H1 (cell line): ENCODE measurements at regions not wholly inside any gene's neighbourhood (a gene's known extent, or its start where the extent isn't known, plus 50 kb on each side); places are given as distances from the start of the nearest gene placed in this dataset.

Experiments
- CTCF ChIA-PET: fragments of 300-600 bp; sonication (Branson Sonifier 250); formaldehyde crosslinking; loops from one replicate; lab custom pipeline; 2021; ENCODE audit not compliant: partially characterized antibody; lab: Charles Lee
- POLR2A ChIA-PET: fragments of 300-600 bp; sonication (Branson Sonifier 250); formaldehyde crosslinking; loops from one replicate; lab custom pipeline; 2021; ENCODE audit warnings: inconsistent platforms; ENCODE audit not compliant: partially characterized antibody; lab: Charles Lee
- DNase-seq, 2 experiments: peaks; one replicate each; pipeline versions ENCODE4 v3.0.0 to v3.0.0-alpha.2; 2010 to 2022; ENCODE audit warnings: low spot score in 2 of 2, low read depth in 1 of 2, mixed read lengths in 1 of 2
- FAIRE-seq: peaks from 2 replicates; lab custom pipeline; 2011; peaks lifted over from hg19 to GRCh38; lab: Jason Lieb, UNC
- H2AFZ ChIP-seq: 2 replicates; pipeline ENCODE4 v1.8.1; 2012; ENCODE audit warnings: low read length, inconsistent platforms
- H2AK5ac ChIP-seq: 2 replicates; pipeline ENCODE4 v1.6.1; 2013; ENCODE audit warnings: low read depth, low read length
- H2BK120ac ChIP-seq: replicated peaks from 2 replicates; pipeline ENCODE3; 2013; ENCODE audit warnings: low read depth, low read length, inconsistent platforms
- H2BK12ac ChIP-seq: 2 replicates; pipeline ENCODE4 v1.6.1; 2013; ENCODE audit warnings: low read depth, low read length
- H2BK15ac ChIP-seq: 2 replicates; pipeline ENCODE4 v1.6.1; 2013; ENCODE audit warnings: low read length
- H2BK20ac ChIP-seq: 2 replicates; pipeline ENCODE4 v1.6.1; 2013; ENCODE audit warnings: low read length
- H2BK5ac ChIP-seq: 2 replicates; pipeline ENCODE4 v1.6.1; 2013; ENCODE audit warnings: low read depth, low read length
- H3K14ac ChIP-seq: 2 replicates; pipeline ENCODE4 v1.6.1; 2013; ENCODE audit warnings: inconsistent platforms; ENCODE audit not compliant: insufficient read length
- H3K18ac ChIP-seq: 2 replicates; pipeline ENCODE4 v1.6.1; 2013; ENCODE audit warnings: low read length; ENCODE audit errors: extremely low read depth
- H3K23ac ChIP-seq: 2 replicates; pipeline ENCODE4 v1.6.1; 2013; ENCODE audit warnings: inconsistent platforms; ENCODE audit not compliant: insufficient read length
- H3K23me2 ChIP-seq: 2 replicates; pipeline ENCODE4 v1.6.1; 2013; ENCODE audit warnings: low read depth, low read length
- H3K27ac ChIP-seq: 2 replicates; pipeline ENCODE4 v1.6.1; 2011; ENCODE audit warnings: low read depth, low read length, inconsistent platforms
- H3K27me3 ChIP-seq, 4 experiments: replicated peaks in 1 of 4; 1 replicate in 1 of 4; 2 replicates in 3 of 4; pipeline versions ENCODE4 v1.6.1 to v1.8.1; 2011 to 2013; ENCODE audit warnings: low read length in 3 of 4, mild to moderate bottlenecking in 3 of 4, inconsistent platforms in 2 of 4, mixed read lengths in 2 of 4, moderate library complexity in 1 of 4; ENCODE audit not compliant: control insufficient read depth in 3 of 4, insufficient read depth in 3 of 4; ENCODE audit errors: extremely low read depth in 1 of 4
- H3K36me3 ChIP-seq, 4 experiments: 2 replicates each; pipeline versions ENCODE4 v1.6.1 to v1.8.1; 2011 to 2013; ENCODE audit warnings: mild to moderate bottlenecking in 4 of 4, low read length in 3 of 4, moderate library complexity in 2 of 4, control low read depth in 1 of 4, inconsistent platforms in 1 of 4; ENCODE audit not compliant: insufficient read depth in 4 of 4, control insufficient read depth in 2 of 4
- H3K4ac ChIP-seq: replicated peaks from 2 replicates; pipeline ENCODE3; 2013; ENCODE audit warnings: low read length, low read depth, mixed read lengths, inconsistent platforms; ENCODE audit not compliant: insufficient read length
- H3K4me1 ChIP-seq, 4 experiments: replicated peaks in 1 of 4; 1 replicate in 1 of 4; 2 replicates in 3 of 4; pipeline versions ENCODE4 v1.6.1 to v1.8.1; 2011 to 2013; ENCODE audit warnings: low read length in 3 of 4, inconsistent platforms in 2 of 4, mixed read lengths in 1 of 4; ENCODE audit not compliant: insufficient read depth in 4 of 4, control insufficient read depth in 3 of 4
- H3K4me2 ChIP-seq, 2 experiments: 2 replicates each; pipeline versions ENCODE4 v1.6.1 to v1.8.1; 2011 to 2013; ENCODE audit warnings: low read depth in 2 of 2, low read length in 2 of 2, control low read depth in 1 of 2, inconsistent platforms in 1 of 2, mild to moderate bottlenecking in 1 of 2; ENCODE audit not compliant: insufficient read depth in 1 of 2
- H3K4me3 ChIP-seq, 4 experiments: fragments of 200-600, 300-600 bp in 1 of 4; sonication (generic), shearing (Covaris generic), sonication (Bioruptor Twin) in 1 of 4; 2 replicates each; pipeline versions ENCODE4 v1.5.1 to v1.8.1; 2011 to 2016; ENCODE audit warnings: low read length in 4 of 4, low read depth in 3 of 4, control low read depth in 2 of 4, inconsistent platforms in 2 of 4, mild to moderate bottlenecking in 2 of 4, mixed read lengths in 1 of 4, moderate library complexity in 1 of 4; ENCODE audit not compliant: insufficient read depth in 2 of 4; ENCODE audit errors: extremely low read depth in 1 of 4
- H3K56ac ChIP-seq: replicated peaks from 2 replicates; pipeline ENCODE3; 2013; ENCODE audit warnings: low read depth, mild to moderate bottlenecking, mixed read lengths, low read length, inconsistent platforms; ENCODE audit not compliant: insufficient read length
- H3K79me1 ChIP-seq: 2 replicates; pipeline ENCODE4 v1.6.1; 2013; ENCODE audit warnings: low read depth, low read length, control low read depth
- H3K79me2 ChIP-seq, 2 experiments: 2 replicates each; pipeline versions ENCODE4 v1.6.1 to v1.8.1; 2012 to 2013; ENCODE audit warnings: low read length in 2 of 2, mild to moderate bottlenecking in 2 of 2, inconsistent platforms in 1 of 2; ENCODE audit not compliant: insufficient read depth in 2 of 2, control insufficient read depth in 1 of 2
- H3K9ac ChIP-seq, 4 experiments: replicated peaks in 1 of 4; 1 replicate in 1 of 4; 2 replicates in 3 of 4; pipeline versions ENCODE4 v1.6.1 to v1.8.1; 2011 to 2013; ENCODE audit warnings: low read depth in 3 of 4, low read length in 3 of 4, control low read depth in 2 of 4, mild to moderate bottlenecking in 2 of 4, moderate library complexity in 2 of 4, inconsistent platforms in 1 of 4; ENCODE audit errors: extremely low read depth in 1 of 4
- H3K9me3 ChIP-seq, 2 experiments: 2 replicates each; pipeline versions ENCODE4 v1.6.1 to v1.8.1; 2012 to 2013; ENCODE audit warnings: mild to moderate bottlenecking in 2 of 2, moderate library complexity in 2 of 2, control low read depth in 1 of 2, inconsistent platforms in 1 of 2, low read depth in 1 of 2, low read length in 1 of 2, mixed read lengths in 1 of 2; ENCODE audit not compliant: insufficient read depth in 2 of 2
- H4K20me1 ChIP-seq, 2 experiments: replicated peaks in 1 of 2; 2 replicates each; pipeline versions ENCODE3 to v1.8.1; 2011 to 2013; ENCODE audit warnings: inconsistent platforms in 2 of 2, low read length in 2 of 2, mild to moderate bottlenecking in 1 of 2; ENCODE audit not compliant: insufficient read depth in 2 of 2, control insufficient read depth in 1 of 2
- H4K5ac ChIP-seq: 2 replicates; pipeline ENCODE4 v1.6.1; 2013; ENCODE audit warnings: low read length, low read depth, mixed read lengths, inconsistent platforms; ENCODE audit not compliant: insufficient read length
- H4K8ac ChIP-seq: 2 replicates; pipeline ENCODE4 v1.8.0; 2013; ENCODE audit warnings: mild to moderate bottlenecking, moderate library complexity, low read length, inconsistent platforms; ENCODE audit not compliant: insufficient read depth; ENCODE audit errors: extremely low read depth
- H4K91ac ChIP-seq: replicated peaks from 2 replicates; pipeline ENCODE3; 2013; ENCODE audit warnings: low read length, mixed read lengths, inconsistent platforms; ENCODE audit not compliant: insufficient read length
- BACH1 ChIP-seq: IDR thresholded peaks from 2 replicates; pipeline ENCODE4 v1.6.1; 2012; ENCODE audit warnings: low read length, improper control_type of control experiment
- BCL11A ChIP-seq, 2 experiments: IDR thresholded peaks; one replicate each; pipeline ENCODE4 v1.6.1; 2011; ENCODE audit warnings: low read depth in 2 of 2, low read length in 2 of 2, mild to moderate bottlenecking in 2 of 2
- CEBPB ChIP-seq: IDR thresholded peaks from 2 replicates; pipeline ENCODE4 v1.6.1; 2012; ENCODE audit warnings: low read depth, low read length
- EP300 ChIP-seq, 2 experiments: IDR thresholded peaks; 1 replicate in 1 of 2; 2 replicates in 1 of 2; pipeline ENCODE4 v1.6.1; 2011 to 2012; ENCODE audit warnings: low read depth in 2 of 2, low read length in 2 of 2, mild to moderate bottlenecking in 2 of 2, borderline replicate concordance in 1 of 2, inconsistent platforms in 1 of 2, moderate library complexity in 1 of 2
- GABPA ChIP-seq: IDR thresholded peaks from 2 replicates; pipeline ENCODE4 v1.6.1; 2011; ENCODE audit warnings: mild to moderate bottlenecking, low read length, moderate library complexity, borderline replicate concordance; ENCODE audit not compliant: insufficient read depth
- KDM5A ChIP-seq: fragments of 200-600 bp; IDR thresholded peaks from 2 replicates; pipeline ENCODE4 v1.7.1; 2012; ENCODE audit warnings: mild to moderate bottlenecking, low read length, inconsistent platforms, mixed read lengths
- PHF8 ChIP-seq: fragments of 200-600 bp; sonication (generic); conservative IDR thresholded peaks from 2 replicates; pipeline ENCODE4 v1.7.1; 2012; ENCODE audit warnings: low read depth, mild to moderate bottlenecking, inconsistent platforms, low read length, moderate library complexity
- POU5F1 ChIP-seq: IDR thresholded peaks from 2 replicates; pipeline ENCODE4 v1.6.1; 2011; ENCODE audit warnings: low read depth, mild to moderate bottlenecking, low read length, moderate library complexity
- SIRT6 ChIP-seq: IDR thresholded peaks from one replicate; pipeline ENCODE4 v1.7.1; 2012; ENCODE audit warnings: low read length, inconsistent platforms
- SIX5 ChIP-seq: IDR thresholded peaks from 2 replicates; pipeline ENCODE4 v1.6.1; 2011; ENCODE audit warnings: mild to moderate bottlenecking, low read depth, low read length
- TAF1 ChIP-seq: IDR thresholded peaks from 2 replicates; pipeline ENCODE4 v1.6.1; 2011; ENCODE audit warnings: mild to moderate bottlenecking, low read depth, low read length
- WGBS, 2 experiments: shearing (Covaris generic) in 1 of 2; methylation state at CpG; one replicate each; pipeline versions ENCODE4 v1.1.6 to v1.1.7; 2013 to 2015; ENCODE audit warnings: low lambda C conversion rate in 2 of 2, mixed read lengths in 2 of 2, inconsistent platforms in 1 of 2, low coverage in 1 of 2, missing lambda C conversion rate in 1 of 2; ENCODE audit not compliant: insufficient replicate concordance in 2 of 2, insufficient coverage in 1 of 2, insufficient read length in 1 of 2; ENCODE audit errors: extremely low coverage in 1 of 2, missing lambda C conversion rate in 1 of 2; 5-methylcytosine and 5-hydroxymethylcytosine counted together

GRCh38 chr5:67651180-67651579 is 454.6 kb upstream of the CD180 start:
- no peak overlapping the region for H3K4ac ChIP-seq
- TF ChIP-seq KDM5A = no peak
- TF ChIP-seq CEBPB = no peak
- TF ChIP-seq POU5F1 = no peak
- TF ChIP-seq BCL11A (IDR thresholded peaks at IDR 0.05; ENCODE audit: low read depth in 2 of 2, low read length in 2 of 2) = no peak
- no peak for TF ChIP-seq BACH1
- TF ChIP-seq PHF8 = no peak
- no peak for TF ChIP-seq EP300 (IDR thresholded peaks at IDR 0.05; ENCODE audit: borderline replicate concordance in 1 of 2, low read depth in 2 of 2, low read length in 2 of 2)
- no peak for TF ChIP-seq TAF1
- no peak for TF ChIP-seq SIX5
- no peak for TF ChIP-seq SIRT6
- TF ChIP-seq GABPA = no peak
- TF ChIP-seq, all 59 proteins: peak for 0
- Histone ChIP-seq H3K4me3 (no peak overlapping the region), H3K4me1 (0 out of 7 replicates have a peak, but pooled peaks cover 0 to 3% (median 0%) of the 10 kb centered on the region in 4 experiments), H3K79me1 (no peaks in the 10 kb centered on the region), H2AK5ac (no peak overlapping the region), H3K9ac (no peak overlapping the region), H2BK15ac (no peak overlapping the region), H3K27ac (no peak overlapping the region), H3K18ac (no peak overlapping the region), H3K4me2 (no peak overlapping the region), H3K9me3 (no peaks in the 10 kb centered on the region), H2BK5ac (no peak overlapping the region), H2BK20ac (no peak overlapping the region), H3K27me3 (no peaks in the 10 kb centered on the region), H4K8ac (no peak overlapping the region), H4K91ac (no peak overlapping the region), H4K20me1 (no peaks in the 10 kb centered on the region), H3K23ac (no peak overlapping the region), H2BK120ac (no peak overlapping the region), H3K79me2 (no peaks in the 10 kb centered on the region), H3K14ac (no peak overlapping the region), H3K56ac (no peak overlapping the region), H2BK12ac (no peak overlapping the region), H3K23me2 (no peaks in the 10 kb centered on the region), H2AFZ (no peak overlapping the region), H4K5ac (no peak overlapping the region), H3K36me3 (no peaks in the 10 kb centered on the region)
- no peak for DNase-seq
- CTCF ChIA-PET = interaction anchor here (0.6 kb wide), 1 partner anchor 25 kb away, joined by 3 read pairs; no protein-coding TSS in a partner anchor
- FAIRE-seq = no peak
- WGBS, 2 experiments = 100% methylated on average over 1 of the region's 1 CpG; no CpG with 5 or more reads in 1 of the 2 experiments
- POLR2A ChIA-PET = no interaction called here
